22Rv1 (cell line): ENCODE measurements at regions not wholly inside any gene's neighbourhood (a gene's known extent, or its start where the extent isn't known, plus 50 kb on each side); places are given as distances from the start of the nearest gene placed in this dataset.

Source experiments
- H3K27ac ChIP-seq: fragments of 450-650 bp; 2 replicates; pipeline ENCODE4 v1.5.1; 2017
- ZFX ChIP-seq: fragments of 450-650 bp; IDR thresholded peaks from 2 replicates; pipeline ENCODE4 v1.6.1; 2017; ENCODE audit warnings: antibody characterized with exemption, borderline replicate concordance
- TF ChIP-seq, protein P1 (sequence below): fragments of 450-650 bp; IDR thresholded peaks from 2 replicates; pipeline ENCODE4 v1.5.1; 2017; ENCODE audit warnings: mild to moderate bottlenecking

- TF ChIP-seq ZFX = no peak
- TF ChIP-seq, protein P1, sequence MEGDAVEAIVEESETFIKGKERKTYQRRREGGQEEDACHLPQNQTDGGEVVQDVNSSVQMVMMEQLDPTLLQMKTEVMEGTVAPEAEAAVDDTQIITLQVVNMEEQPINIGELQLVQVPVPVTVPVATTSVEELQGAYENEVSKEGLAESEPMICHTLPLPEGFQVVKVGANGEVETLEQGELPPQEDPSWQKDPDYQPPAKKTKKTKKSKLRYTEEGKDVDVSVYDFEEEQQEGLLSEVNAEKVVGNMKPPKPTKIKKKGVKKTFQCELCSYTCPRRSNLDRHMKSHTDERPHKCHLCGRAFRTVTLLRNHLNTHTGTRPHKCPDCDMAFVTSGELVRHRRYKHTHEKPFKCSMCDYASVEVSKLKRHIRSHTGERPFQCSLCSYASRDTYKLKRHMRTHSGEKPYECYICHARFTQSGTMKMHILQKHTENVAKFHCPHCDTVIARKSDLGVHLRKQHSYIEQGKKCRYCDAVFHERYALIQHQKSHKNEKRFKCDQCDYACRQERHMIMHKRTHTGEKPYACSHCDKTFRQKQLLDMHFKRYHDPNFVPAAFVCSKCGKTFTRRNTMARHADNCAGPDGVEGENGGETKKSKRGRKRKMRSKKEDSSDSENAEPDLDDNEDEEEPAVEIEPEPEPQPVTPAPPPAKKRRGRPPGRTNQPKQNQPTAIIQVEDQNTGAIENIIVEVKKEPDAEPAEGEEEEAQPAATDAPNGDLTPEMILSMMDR = no peak
- no peak overlapping the region for H3K27ac ChIP-seq
Observed at GRCh38 chr3:64342940-64343688, 117.8 kb upstream of the PRICKLE2 start.

DNA sequence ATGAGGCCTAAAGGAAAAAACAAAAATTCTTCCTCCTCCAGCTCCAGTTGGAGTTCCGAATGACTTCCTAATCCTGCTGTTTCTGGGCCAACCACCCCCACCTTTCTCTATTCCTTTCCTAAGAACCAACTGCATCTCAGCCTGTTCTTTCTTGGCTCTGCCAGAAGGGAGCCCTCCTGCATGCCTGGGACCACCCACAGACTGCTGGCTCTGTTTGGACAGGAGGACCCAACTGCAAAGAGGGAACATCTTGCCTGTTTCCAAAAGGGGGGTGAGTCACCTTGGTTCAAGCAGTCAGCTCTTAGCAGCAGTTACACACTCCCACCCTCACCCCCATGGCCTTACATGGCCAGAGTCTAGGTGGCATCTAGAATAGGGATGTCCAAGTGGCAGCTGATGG, 116.0 kb upstream of the PRICKLE2 start:
- H3K27ac ChIP-seq = no peak overlapping the region
- TF ChIP-seq ZFX = no peak
- TF ChIP-seq, protein P1 = no peak

DNA sequence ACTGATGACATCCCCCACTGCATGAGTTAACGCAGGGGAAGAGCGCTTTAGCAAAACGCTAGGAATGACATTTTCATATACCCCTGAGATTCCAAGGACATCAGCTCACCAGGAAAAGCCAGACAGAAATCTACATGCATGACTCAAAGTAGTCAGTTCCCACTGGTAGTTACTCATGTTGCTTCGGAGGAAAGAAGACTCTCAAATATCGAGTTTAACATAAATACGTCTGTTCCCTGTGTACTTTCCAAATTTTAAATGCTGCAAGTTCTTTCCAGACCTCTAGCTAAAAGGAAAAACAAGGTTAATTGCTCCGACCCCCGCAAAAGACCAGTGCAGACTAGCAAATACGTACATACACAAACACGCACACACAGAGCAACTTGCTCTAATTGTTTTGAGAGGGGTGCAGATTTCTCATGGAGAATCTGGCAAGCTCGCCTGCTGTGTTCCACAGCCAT, 115.4 kb upstream of the PRICKLE2 start:
- no peak overlapping the region for H3K27ac ChIP-seq

DNA sequence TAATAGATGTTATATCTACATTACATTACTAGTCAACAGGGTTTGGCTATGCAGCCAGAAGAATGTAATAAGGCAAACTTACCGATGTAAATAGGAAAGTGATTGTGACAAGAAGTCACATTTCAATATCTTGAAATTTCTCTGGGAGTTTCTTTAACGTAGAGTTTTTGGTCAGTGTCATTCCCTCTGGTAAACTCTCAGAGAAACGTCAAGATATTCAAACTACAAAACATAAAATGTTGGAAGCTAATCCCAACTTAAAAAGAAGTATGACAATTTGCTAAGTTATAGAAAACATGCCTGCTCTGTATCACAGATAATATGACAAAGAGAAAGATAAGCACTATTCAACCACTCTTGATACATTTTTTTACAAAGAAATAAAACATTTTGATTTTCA, 111.2 kb upstream of the PRICKLE2 start:
- H3K27ac ChIP-seq = no peak overlapping the region
- TF ChIP-seq, protein P1 = no peak
- no peak for TF ChIP-seq ZFX

More for the DNA sequence above, 115.4 kb upstream of the PRICKLE2 start:
- TF ChIP-seq, protein P1 = no peak
- TF ChIP-seq ZFX = no peak

DNA sequence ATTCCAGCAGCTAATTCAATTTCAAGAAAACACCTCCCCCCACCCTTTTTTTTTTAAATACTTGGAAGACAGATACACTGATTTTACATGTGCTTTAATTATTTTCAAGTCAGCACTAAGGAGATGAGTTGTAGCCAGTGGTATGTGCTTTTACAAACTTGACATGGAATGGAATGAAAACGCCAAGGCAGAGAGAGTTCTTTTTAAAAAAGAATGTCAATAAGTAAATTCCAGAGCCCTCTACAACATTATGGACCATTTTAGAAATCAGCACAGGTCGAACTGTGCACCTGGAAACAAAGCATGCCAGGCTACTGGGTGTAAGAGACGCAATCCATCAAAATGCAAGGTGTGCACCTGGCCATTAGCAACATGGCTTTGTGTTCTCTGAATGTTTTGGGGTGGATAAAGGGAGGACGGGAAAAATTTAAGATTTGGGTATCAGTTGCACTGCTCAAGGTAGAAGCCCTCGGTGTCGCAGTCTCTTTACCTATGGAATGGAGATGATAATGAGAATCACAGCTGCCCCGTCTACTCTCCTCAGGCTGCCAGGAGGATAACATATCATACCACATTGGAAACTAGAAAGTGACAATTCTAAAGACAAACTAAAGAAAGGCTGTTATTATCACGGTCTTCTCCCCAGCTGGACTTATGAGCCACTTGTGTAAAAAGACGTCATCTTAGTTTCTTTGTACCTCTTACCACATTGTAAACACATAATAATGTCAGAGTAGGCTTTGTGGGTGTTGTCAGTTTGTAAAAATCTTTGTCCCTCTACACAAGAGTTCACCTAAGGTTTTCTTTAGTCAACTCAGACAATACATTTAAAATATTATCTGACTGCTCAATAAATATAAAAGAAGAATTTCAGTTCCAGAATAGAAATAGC, 107.4 kb upstream of the PRICKLE2 start:
- TF ChIP-seq ZFX = no peak
- TF ChIP-seq, protein P1 = no peak
- H3K27ac ChIP-seq = no peak overlapping the region

GRCh38 chr3:64331605-64332004, 106.3 kb upstream of the PRICKLE2 start:
- no peak for TF ChIP-seq ZFX
- TF ChIP-seq, protein P1 = no peak
- H3K27ac ChIP-seq = no peak overlapping the region

- TF ChIP-seq, protein P1 = no peak
- TF ChIP-seq ZFX = no peak
- no peak overlapping the region for H3K27ac ChIP-seq
Observed at GRCh38 chr3:64329037-64329436, 103.8 kb upstream of the PRICKLE2 start.
